Astrocyte (in vitro differentiated cells and primary cell): ENCODE measurements at regions not wholly inside any gene's neighbourhood (a gene's known extent, or its start where the extent isn't known, plus 50 kb on each side); places are given as distances from the start of the nearest gene placed in this dataset.

ENCODE experiments used
- DNase-seq: peaks from one replicate; pipeline ENCODE4 v3.0.0-alpha.2; 2010; ENCODE audit warnings: low read depth
- FAIRE-seq: peaks from 2 replicates; lab custom pipeline; 2011; peaks lifted over from hg19 to GRCh38; lab: Jason Lieb, UNC
- H2AFZ ChIP-seq: 2 replicates; pipeline ENCODE4 v1.6.0; 2012; ENCODE audit warnings: low read depth, low read length, inconsistent platforms
- H3K27ac ChIP-seq: 2 replicates; pipeline ENCODE4 v1.5.1; 2011; ENCODE audit warnings: low read depth, low read length, inconsistent platforms
- H3K27me3 ChIP-seq: 2 replicates; pipeline ENCODE4 v1.6.0; 2011; ENCODE audit warnings: low read length, inconsistent platforms; ENCODE audit not compliant: insufficient read depth
- H3K36me3 ChIP-seq: 2 replicates; pipeline ENCODE4 v1.5.1; 2011; ENCODE audit warnings: low read length, inconsistent platforms; ENCODE audit not compliant: insufficient read depth
- H3K4me1 ChIP-seq: 2 replicates; pipeline ENCODE4 v1.5.1; 2011; ENCODE audit warnings: low read length, inconsistent platforms; ENCODE audit not compliant: insufficient read depth
- H3K4me2 ChIP-seq: 2 replicates; pipeline ENCODE4 v1.6.0; 2012; ENCODE audit warnings: low read length, inconsistent platforms
- H3K4me3 ChIP-seq: 2 replicates; pipeline ENCODE4 v1.5.1; 2011; ENCODE audit warnings: low read depth, mild to moderate bottlenecking, low read length, inconsistent platforms; ENCODE audit not compliant: insufficient read depth
- H3K79me2 ChIP-seq: 2 replicates; pipeline ENCODE4 v1.6.0; 2012; ENCODE audit warnings: mild to moderate bottlenecking, low read length, inconsistent platforms; ENCODE audit not compliant: insufficient read depth
- H3K9ac ChIP-seq: 2 replicates; pipeline ENCODE4 v1.6.0; 2012; ENCODE audit warnings: mild to moderate bottlenecking, low read length, inconsistent platforms
- H3K9me3 ChIP-seq: 2 replicates; pipeline ENCODE4 v1.5.1; 2012; ENCODE audit warnings: low read depth, mild to moderate bottlenecking, low read length, inconsistent platforms; ENCODE audit not compliant: insufficient read depth
- H4K20me1 ChIP-seq: 2 replicates; pipeline ENCODE4 v1.6.0; 2012; ENCODE audit warnings: low read length, inconsistent platforms; ENCODE audit not compliant: insufficient read depth
- H3K27ac Mint-ChIP-seq: one replicate; pipeline ENCODE4 v1.8.0; 2021; ENCODE audit warnings: mild to moderate bottlenecking, mixed read lengths; ENCODE audit not compliant: unreplicated experiment
- H3K27me3 Mint-ChIP-seq: one replicate; pipeline ENCODE4 v1.8.0; 2021; ENCODE audit warnings: low read depth, mixed read lengths; ENCODE audit not compliant: unreplicated experiment
- H3K36me3 Mint-ChIP-seq: one replicate; pipeline ENCODE4 v1.8.0; 2021; ENCODE audit warnings: low read depth, mixed read lengths; ENCODE audit not compliant: unreplicated experiment
- H3K4me1 Mint-ChIP-seq: one replicate; pipeline ENCODE4 v1.8.0; 2021; ENCODE audit warnings: low read depth, mixed read lengths; ENCODE audit not compliant: unreplicated experiment
- H3K4me3 Mint-ChIP-seq: one replicate; pipeline ENCODE4 v1.8.0; 2021; ENCODE audit warnings: mild to moderate bottlenecking, moderate library complexity, mixed read lengths; ENCODE audit not compliant: unreplicated experiment
- H3K9me3 Mint-ChIP-seq: one replicate; pipeline ENCODE4 v1.8.0; 2021; ENCODE audit warnings: mild to moderate bottlenecking, mixed read lengths; ENCODE audit not compliant: unreplicated experiment
- CTCF ChIP-seq: IDR thresholded peaks from 2 replicates; pipeline ENCODE4 v1.5.1; 2011; ENCODE audit warnings: low read depth, mild to moderate bottlenecking, inconsistent platforms, low read length, moderate library complexity; ENCODE audit not compliant: insufficient read depth
- EZH2 ChIP-seq: IDR thresholded peaks from 2 replicates; pipeline ENCODE4 v1.6.1; 2012; ENCODE audit warnings: mild to moderate bottlenecking, low read length, inconsistent platforms; ENCODE audit not compliant: insufficient read depth

- Histone ChIP-seq H3K36me3 (no peaks in the 10 kb centered on the region), H3K27me3 (no peaks in the 10 kb centered on the region), H3K9ac (no peak overlapping the region), H3K4me3 (no peak overlapping the region), H2AFZ (no peak overlapping the region), H4K20me1 (no peaks in the 10 kb centered on the region), H3K4me2 (no peak overlapping the region), H3K79me2 (no peaks in the 10 kb centered on the region), H3K9me3 (peaks cover 3% of the 10 kb centered on the region), H3K27ac (no peak overlapping the region), H3K4me1 (no peaks in the 10 kb centered on the region)
- DNase-seq: no peak
- no peak for TF ChIP-seq CTCF
- no peak for TF ChIP-seq EZH2
- peaks cover 12% of the 10 kb centered on the region for H3K27me3 Mint-ChIP-seq
- no peak for FAIRE-seq
- H3K36me3 Mint-ChIP-seq: no peaks in the 10 kb centered on the region
- no peaks in the 10 kb centered on the region for H3K9me3 Mint-ChIP-seq
- H3K27ac Mint-ChIP-seq: no peak overlapping the region
- no peaks in the 10 kb centered on the region for H3K4me1 Mint-ChIP-seq
- no peak overlapping the region for H3K4me3 Mint-ChIP-seq
Observed at GRCh38 chr2:16034151-16034974, 94.0 kb downstream of the MYCN start.

GRCh38 chr2:16033032-16033293 lies 92.6 kb downstream of the MYCN start:
- no peaks in the 10 kb centered on the region for H3K27me3 ChIP-seq
- H3K36me3 ChIP-seq: no peaks in the 10 kb centered on the region
- no peaks in the 10 kb centered on the region for H3K9me3 ChIP-seq
- H3K4me3 Mint-ChIP-seq: no peak overlapping the region
- H3K79me2 ChIP-seq: no peaks in the 10 kb centered on the region
- H3K27me3 Mint-ChIP-seq: peaks cover 7% of the 10 kb centered on the region
- H4K20me1 ChIP-seq: no peaks in the 10 kb centered on the region
- no peak overlapping the region for H2AFZ ChIP-seq
- no peak overlapping the region for H3K4me2 ChIP-seq
- no peak overlapping the region for H3K4me3 ChIP-seq
- FAIRE-seq (no peak), DNase-seq (no peak)
- H3K27ac Mint-ChIP-seq: no peak overlapping the region
- no peak overlapping the region for H3K27ac ChIP-seq
- no peaks in the 10 kb centered on the region for H3K4me1 ChIP-seq
- H3K9ac ChIP-seq: no peak overlapping the region
- no peaks in the 10 kb centered on the region for H3K9me3 Mint-ChIP-seq
- TF ChIP-seq CTCF: no peak
- no peak for TF ChIP-seq EZH2
- no peaks in the 10 kb centered on the region for H3K4me1 Mint-ChIP-seq
- no peaks in the 10 kb centered on the region for H3K36me3 Mint-ChIP-seq

GRCh38 chr2:16032282-16033031 lies 92.1 kb downstream of the MYCN start:
- H3K4me1 Mint-ChIP-seq: no peaks in the 10 kb centered on the region
- no peak for FAIRE-seq

More at GRCh38 chr2:16032282-16033031, 92.1 kb downstream of the MYCN start:
- no peaks in the 10 kb centered on the region for H3K36me3 ChIP-seq
- TF ChIP-seq CTCF: no peak
- TF ChIP-seq EZH2: no peak
- Mint-ChIP-seq H3K27ac (no peak overlapping the region), H3K4me3 (no peak overlapping the region), H3K36me3 (no peaks in the 10 kb centered on the region), H3K9me3 (no peaks in the 10 kb centered on the region), H3K27me3 (peaks cover 5% of the 10 kb centered on the region)
- no peak overlapping the region for H3K9ac ChIP-seq
- no peak overlapping the region for H3K27ac ChIP-seq
- no peaks in the 10 kb centered on the region for H3K79me2 ChIP-seq
- H3K4me1 ChIP-seq: no peaks in the 10 kb centered on the region
- H3K9me3 ChIP-seq: no peaks in the 10 kb centered on the region
- no peak overlapping the region for H3K4me3 ChIP-seq
- no peak for DNase-seq
- no peaks in the 10 kb centered on the region for H4K20me1 ChIP-seq
- H3K27me3 ChIP-seq: no peaks in the 10 kb centered on the region
- no peak overlapping the region for H3K4me2 ChIP-seq
- H2AFZ ChIP-seq: no peak overlapping the region
